ENCODE measurements at regions not wholly inside any gene's neighbourhood (a gene's known extent, or its start where the extent isn't known, plus 50 kb on each side); places are given as distances from the start of the nearest gene placed in this dataset.

DNA sequence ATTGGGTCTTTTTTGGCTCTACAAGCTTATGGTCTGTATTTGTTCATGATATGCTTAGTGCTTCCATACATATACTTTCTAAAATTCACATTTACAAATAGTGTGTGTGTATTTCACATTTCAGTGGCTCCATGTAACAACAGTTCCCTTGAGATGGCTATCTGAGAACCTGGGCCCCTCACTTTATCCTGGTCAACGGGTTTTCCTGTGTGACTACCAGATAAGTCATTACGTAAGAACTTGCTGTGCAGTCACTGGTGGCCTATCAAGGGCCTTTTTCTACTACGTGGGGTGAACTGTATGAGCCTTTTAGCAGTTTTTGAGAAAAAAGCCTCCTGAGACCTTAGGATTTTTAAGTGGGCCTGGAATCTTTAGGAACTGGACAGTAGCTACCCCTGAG, 454.1 kb downstream of the PCNX1 start:
- Mint-ChIP-seq H3K36me3 (ENCODE audit: low read depth) (no peaks in the 10 kb centered on the region), H3K27me3 (ENCODE audit: low read depth) (no peaks in the 10 kb centered on the region), H3K9me3 (no peaks in the 10 kb centered on the region), H3K27ac (ENCODE audit: unreplicated experiment) (no peak overlapping the region), H3K4me1 (peaks cover 20% of the 10 kb centered on the region), H3K4me3 (no peak overlapping the region)
- no peak for DNase-seq (ENCODE audit: low read depth, low spot score)
- no peak for TF ChIP-seq CTCF (conservative IDR thresholded peaks at IDR 0.05)

DNA sequence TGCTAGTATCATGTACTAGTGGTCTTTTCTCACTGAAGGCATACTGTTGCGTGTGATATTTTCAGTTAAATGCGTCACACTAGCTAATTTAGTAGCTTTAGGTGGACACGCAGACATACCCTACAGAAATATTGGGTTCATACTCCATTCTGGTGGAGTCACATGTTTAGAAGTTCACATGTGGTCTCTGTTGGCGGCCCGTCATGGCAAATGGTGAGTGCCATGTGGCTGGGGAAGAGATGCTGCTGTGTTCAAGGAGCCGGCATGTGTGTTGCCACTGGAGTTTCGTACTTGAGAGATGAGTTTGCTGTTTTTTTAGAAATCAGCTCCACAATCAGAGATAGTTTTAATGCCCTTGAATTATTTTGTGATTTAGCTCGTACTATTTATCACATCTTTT, 454.6 kb downstream of the PCNX1 start:
- H3K36me3 Mint-ChIP-seq (ENCODE audit: low read depth): peaks cover 2% of the 10 kb centered on the region
- H3K27ac Mint-ChIP-seq (ENCODE audit: unreplicated experiment): no peak overlapping the region
- no peaks in the 10 kb centered on the region for H3K27me3 Mint-ChIP-seq (ENCODE audit: low read depth)

DNA sequence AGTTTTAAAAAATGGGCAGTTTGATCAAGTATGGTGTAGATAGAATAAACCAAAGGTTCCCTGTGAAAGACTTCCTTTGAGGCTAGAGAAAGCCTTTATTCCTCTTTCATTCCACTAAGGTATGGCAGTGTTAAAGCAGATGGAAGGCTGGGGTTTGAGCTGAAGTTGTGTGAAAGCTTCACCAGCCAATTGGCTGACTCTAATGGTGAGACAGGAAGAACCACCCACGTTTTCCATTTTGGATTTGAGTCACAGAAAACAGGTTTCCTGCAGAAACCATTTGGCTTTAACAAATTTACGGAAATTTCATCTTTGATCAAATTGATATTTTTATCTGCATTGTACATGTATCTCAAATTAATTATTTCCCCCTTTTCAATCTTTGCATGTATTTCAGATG, 455.0 kb downstream of the PCNX1 start:
- no peaks in the 10 kb centered on the region for H3K27me3 Mint-ChIP-seq (ENCODE audit: low read depth)
- peaks cover 20% of the 10 kb centered on the region for H3K4me1 Mint-ChIP-seq
- no peak for TF ChIP-seq CTCF (conservative IDR thresholded peaks at IDR 0.05)
- DNase-seq (ENCODE audit: low read depth, low spot score): no peak
- no peaks in the 10 kb centered on the region for H3K9me3 Mint-ChIP-seq
- H3K36me3 Mint-ChIP-seq (ENCODE audit: low read depth): peaks cover 2% of the 10 kb centered on the region
- no peak overlapping the region for H3K4me3 Mint-ChIP-seq
- H3K27ac Mint-ChIP-seq (ENCODE audit: unreplicated experiment): no peak overlapping the region

More for the DNA sequence above, 454.6 kb downstream of the PCNX1 start:
- no peaks in the 10 kb centered on the region for H3K9me3 Mint-ChIP-seq
- H3K4me1 Mint-ChIP-seq: peaks cover 20% of the 10 kb centered on the region
- no peak overlapping the region for H3K4me3 Mint-ChIP-seq
- no peak for DNase-seq (ENCODE audit: low read depth, low spot score)
- no peak for TF ChIP-seq CTCF (conservative IDR thresholded peaks at IDR 0.05)

DNA sequence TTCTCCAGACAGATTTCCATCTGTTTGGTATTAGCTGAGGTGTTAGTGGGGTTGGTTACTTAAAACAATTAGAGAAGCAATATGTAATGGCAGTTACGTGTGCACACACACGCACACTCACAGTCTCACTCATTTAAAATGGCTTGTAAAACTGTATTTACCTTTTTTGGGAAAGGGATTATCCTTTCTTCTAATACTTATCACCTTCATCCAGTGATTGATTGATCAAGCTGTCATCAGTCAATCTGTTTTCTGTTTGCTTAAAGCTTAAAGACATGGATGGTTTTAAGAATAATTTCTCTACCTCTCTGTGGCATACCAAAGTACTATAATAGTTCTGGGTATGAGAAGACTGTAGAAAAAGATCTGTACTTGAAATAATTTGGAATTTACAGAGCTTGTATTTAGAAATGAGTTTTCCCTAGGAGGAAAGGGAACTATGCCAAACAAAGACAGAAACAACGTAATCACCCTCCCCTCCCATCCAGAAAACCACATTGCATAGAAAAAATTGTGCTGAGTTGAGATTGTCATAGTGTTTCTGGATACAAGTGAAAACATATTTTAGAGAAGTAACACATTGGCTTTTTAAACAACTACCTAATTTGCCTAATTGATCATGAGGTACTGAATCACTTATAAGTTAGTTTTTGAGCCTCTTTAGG, 455.8 kb downstream of the PCNX1 start:
- DNase-seq (ENCODE audit: low read depth, low spot score): no peak
- TF ChIP-seq CTCF (conservative IDR thresholded peaks at IDR 0.05): no peak
- H3K27ac Mint-ChIP-seq (ENCODE audit: unreplicated experiment): no peak overlapping the region
- H3K4me3 Mint-ChIP-seq: no peak overlapping the region
- H3K36me3 Mint-ChIP-seq (ENCODE audit: low read depth): peaks cover 2% of the 10 kb centered on the region
- peaks cover 20% of the 10 kb centered on the region for H3K4me1 Mint-ChIP-seq
- no peaks in the 10 kb centered on the region for H3K27me3 Mint-ChIP-seq (ENCODE audit: low read depth)
- no peaks in the 10 kb centered on the region for H3K9me3 Mint-ChIP-seq

GRCh38 chr14:71363946-71364925, 457.0 kb downstream of the PCNX1 start:
- H3K9me3 Mint-ChIP-seq: no peaks in the 10 kb centered on the region
- peaks cover 20% of the 10 kb centered on the region for H3K4me1 Mint-ChIP-seq
- no peaks in the 10 kb centered on the region for H3K27me3 Mint-ChIP-seq (ENCODE audit: low read depth)
- no peak for TF ChIP-seq CTCF (conservative IDR thresholded peaks at IDR 0.05)
- H3K4me3 Mint-ChIP-seq: no peak overlapping the region
- DNase-seq (ENCODE audit: low read depth, low spot score): no peak
- H3K27ac Mint-ChIP-seq (ENCODE audit: unreplicated experiment): no peak overlapping the region
- peaks cover 2% of the 10 kb centered on the region for H3K36me3 Mint-ChIP-seq (ENCODE audit: low read depth)

All from neural crest cell (in vitro differentiated cells).